Cardiac muscle cell (in vitro differentiated cells and primary cell): ENCODE measurements at regions not wholly inside any gene's neighbourhood (a gene's known extent, or its start where the extent isn't known, plus 50 kb on each side); places are given as distances from the start of the nearest gene placed in this dataset.

ENCODE experiments used
- DNase-seq, 2 donors: peaks; one replicate each; pipeline versions ENCODE4 v3.0.0 to v3.0.0-alpha.2; 2010 to 2017; ENCODE audit warnings: low read depth in 1 of 2, low spot score in 1 of 2
- H3K27ac ChIP-seq: fragments of 200-600 bp; sonication (generic); 2 replicates; pipeline ENCODE4 v1.5.1; 2016
- H3K27me3 ChIP-seq: fragments of 200-600 bp; sonication (generic); 2 replicates; pipeline ENCODE4 v1.6.0; 2016; ENCODE audit warnings: control low read depth
- H3K36me3 ChIP-seq: fragments of 200-600 bp; sonication (generic); 2 replicates; pipeline ENCODE4 v1.5.1; 2016; ENCODE audit warnings: control low read depth
- H3K4me1 ChIP-seq: fragments of 200-600 bp; sonication (generic); 2 replicates; pipeline ENCODE4 v1.8.1; 2017; ENCODE audit warnings: low read depth, mild to moderate bottlenecking, mixed run types
- H3K4me3 ChIP-seq: fragments of 200-600 bp; sonication (generic); 2 replicates; pipeline ENCODE4 v1.5.1; 2016; ENCODE audit warnings: mild to moderate bottlenecking
- H3K9me3 ChIP-seq: fragments of 200-600 bp; sonication (generic); 2 replicates; pipeline ENCODE4 v1.5.1; 2017; ENCODE audit warnings: low read depth, mild to moderate bottlenecking, control low read depth
- CTCF ChIP-seq: IDR thresholded peaks from 2 replicates; pipeline ENCODE4 v1.5.1; 2012; ENCODE audit warnings: low read depth, mild to moderate bottlenecking, low read length

GRCh38 chr2:142259356-142259755, 128.5 kb upstream of the LRP1B start:
- Histone ChIP-seq H3K36me3 (no peaks in the 10 kb centered on the region), H3K4me1 (no peaks in the 10 kb centered on the region), H3K9me3 (no peaks in the 10 kb centered on the region), H3K4me3 (no peak overlapping the region), H3K27ac (no peak overlapping the region), H3K27me3 (no peaks in the 10 kb centered on the region)
- no peak for TF ChIP-seq CTCF
- DNase-seq = no peak

- Histone ChIP-seq H3K36me3 (no peaks in the 10 kb centered on the region), H3K9me3 (no peaks in the 10 kb centered on the region), H3K4me3 (no peak overlapping the region), H3K4me1 (no peaks in the 10 kb centered on the region), H3K27me3 (no peaks in the 10 kb centered on the region), H3K27ac (no peak overlapping the region)
- no peak for TF ChIP-seq CTCF
- DNase-seq = no peak
Measured at GRCh38 chr2:142254031-142254430, 123.2 kb upstream of the LRP1B start.

- Histone ChIP-seq H3K27me3 (no peaks in the 10 kb centered on the region), H3K36me3 (no peaks in the 10 kb centered on the region), H3K9me3 (no peaks in the 10 kb centered on the region), H3K4me1 (no peaks in the 10 kb centered on the region), H3K4me3 (no peak overlapping the region), H3K27ac (no peak overlapping the region)
- no peak for DNase-seq
- no peak for TF ChIP-seq CTCF
Measured at GRCh38 chr2:142241016-142241415, 110.2 kb upstream of the LRP1B start.

- no peak overlapping the region for H3K27ac ChIP-seq
- no peak overlapping the region for H3K4me3 ChIP-seq
- no peaks in the 10 kb centered on the region for H3K9me3 ChIP-seq
- H3K27me3 ChIP-seq = no peaks in the 10 kb centered on the region
- no peak for TF ChIP-seq CTCF
- H3K4me1 ChIP-seq = no peaks in the 10 kb centered on the region
- no peaks in the 10 kb centered on the region for H3K36me3 ChIP-seq
- no peak for DNase-seq
Measured at GRCh38 chr2:142236181-142236580, 105.4 kb upstream of the LRP1B start.

- no peak for DNase-seq
- H3K27ac ChIP-seq = no peak overlapping the region
- no peaks in the 10 kb centered on the region for H3K9me3 ChIP-seq
- H3K4me3 ChIP-seq = no peak overlapping the region
- no peaks in the 10 kb centered on the region for H3K4me1 ChIP-seq
- TF ChIP-seq CTCF = no peak
- no peaks in the 10 kb centered on the region for H3K36me3 ChIP-seq
- H3K27me3 ChIP-seq = no peaks in the 10 kb centered on the region
Measured at GRCh38 chr2:142234741-142235140, 103.9 kb upstream of the LRP1B start.

GRCh38 chr2:142223309-142223708, 92.5 kb upstream of the LRP1B start:
- Histone ChIP-seq H3K4me1 (no peaks in the 10 kb centered on the region), H3K27ac (no peak overlapping the region), H3K9me3 (no peaks in the 10 kb centered on the region), H3K27me3 (no peaks in the 10 kb centered on the region), H3K4me3 (no peak overlapping the region), H3K36me3 (no peaks in the 10 kb centered on the region)
- DNase-seq = no peak
- TF ChIP-seq CTCF = no peak
